ENCODE measurements at regions not wholly inside any gene's neighbourhood (a gene's known extent, or its start where the extent isn't known, plus 50 kb on each side); places are given as distances from the start of the nearest gene placed in this dataset.

DNA sequence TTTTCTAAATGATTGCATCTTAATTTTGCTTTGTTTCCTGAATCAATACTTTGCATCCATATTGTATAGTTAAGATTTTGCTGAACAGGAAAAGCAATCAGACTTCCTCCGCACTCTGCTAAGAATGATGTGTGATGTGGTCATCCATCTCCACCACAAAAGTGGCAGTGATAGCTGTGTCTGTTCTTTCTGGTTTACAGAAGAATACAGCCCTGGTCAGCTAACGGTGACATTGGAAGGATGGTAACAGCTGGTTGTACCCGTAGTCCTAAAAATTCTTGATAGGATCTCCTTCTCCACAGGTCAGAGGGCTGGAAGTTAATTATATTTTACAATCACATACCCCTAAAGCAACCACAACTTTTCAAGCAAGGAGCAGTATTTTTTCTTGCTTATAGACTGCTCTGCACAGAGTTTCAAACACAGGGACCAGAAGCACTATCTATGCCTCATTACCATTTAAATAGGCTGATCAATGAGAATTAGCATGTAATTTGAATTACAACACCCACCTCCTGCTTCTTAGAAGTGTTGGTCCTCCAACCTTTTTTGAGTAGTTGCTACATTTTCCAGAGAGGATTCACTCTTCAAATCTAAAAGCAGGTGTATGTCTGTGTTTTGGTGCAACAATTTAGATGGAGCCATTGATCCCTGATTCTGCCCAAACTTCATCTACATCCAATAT is 1191.9 kb upstream of the NUDT12 start:
- TF ChIP-seq, protein P1, sequence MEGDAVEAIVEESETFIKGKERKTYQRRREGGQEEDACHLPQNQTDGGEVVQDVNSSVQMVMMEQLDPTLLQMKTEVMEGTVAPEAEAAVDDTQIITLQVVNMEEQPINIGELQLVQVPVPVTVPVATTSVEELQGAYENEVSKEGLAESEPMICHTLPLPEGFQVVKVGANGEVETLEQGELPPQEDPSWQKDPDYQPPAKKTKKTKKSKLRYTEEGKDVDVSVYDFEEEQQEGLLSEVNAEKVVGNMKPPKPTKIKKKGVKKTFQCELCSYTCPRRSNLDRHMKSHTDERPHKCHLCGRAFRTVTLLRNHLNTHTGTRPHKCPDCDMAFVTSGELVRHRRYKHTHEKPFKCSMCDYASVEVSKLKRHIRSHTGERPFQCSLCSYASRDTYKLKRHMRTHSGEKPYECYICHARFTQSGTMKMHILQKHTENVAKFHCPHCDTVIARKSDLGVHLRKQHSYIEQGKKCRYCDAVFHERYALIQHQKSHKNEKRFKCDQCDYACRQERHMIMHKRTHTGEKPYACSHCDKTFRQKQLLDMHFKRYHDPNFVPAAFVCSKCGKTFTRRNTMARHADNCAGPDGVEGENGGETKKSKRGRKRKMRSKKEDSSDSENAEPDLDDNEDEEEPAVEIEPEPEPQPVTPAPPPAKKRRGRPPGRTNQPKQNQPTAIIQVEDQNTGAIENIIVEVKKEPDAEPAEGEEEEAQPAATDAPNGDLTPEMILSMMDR (IDR thresholded peaks at IDR 0.05; ENCODE audit: insufficient read depth, low read depth, low read length), result no peak
- TF ChIP-seq EZH2 (IDR thresholded peaks at IDR 0.05; ENCODE audit: insufficient read depth, low read length), result no peak

All from astrocyte (in vitro differentiated cells and primary cell).